ENCODE measurements at regions not wholly inside any gene's neighbourhood (a gene's known extent, or its start where the extent isn't known, plus 50 kb on each side); places are given as distances from the start of the nearest gene placed in this dataset.

- TF ChIP-seq MYC (IDR thresholded peaks at IDR 0.05; ENCODE audit: low read depth, low read length) (no peak), EZH2 (IDR thresholded peaks at IDR 0.05; ENCODE audit: borderline replicate concordance, low read depth, low read length, severe bottlenecking) (no peak), POLR2A (IDR thresholded peaks at IDR 0.05; ENCODE audit: low read depth, low read length) (no peak), FOS (IDR thresholded peaks at IDR 0.05; ENCODE audit: borderline replicate concordance, insufficient read depth, low read length) (no peak), MAX (IDR thresholded peaks at IDR 0.05; ENCODE audit: insufficient read depth, insufficient read length) (no peak), CTCF (IDR thresholded peaks at IDR 0.05; ENCODE audit: extremely low read depth in 1 of 2, insufficient read depth in 1 of 2, low read depth in 1 of 2, low read length in 2 of 2) (no peak), POLR2AphosphoS5 (IDR thresholded peaks at IDR 0.05; ENCODE audit: insufficient read depth, low read depth, low read length) (no peak), GATA2 (IDR thresholded peaks at IDR 0.05; ENCODE audit: insufficient read depth, insufficient read length, low read depth, low read length) (no peak), JUN (IDR thresholded peaks at IDR 0.05; ENCODE audit: borderline replicate concordance, insufficient read depth, insufficient read length, low read depth) (no peak)
- H3K4me1 ChIP-seq (ENCODE audit: control insufficient read depth, extremely low read depth, insufficient read depth, low read length) = peaks cover 4% of the 10 kb centered on the region
- BruUV-seq (replicated peaks) = no TSS peak
- no peaks in the 10 kb centered on the region for H3K79me2 ChIP-seq (ENCODE audit: control insufficient read depth, insufficient read depth, low read length)
- H4K20me1 ChIP-seq (replicated peaks; ENCODE audit: control insufficient read depth, extremely low read depth, insufficient read depth, low read length) = no peaks in the 10 kb centered on the region
- no peak overlapping the region for H3K4me2 ChIP-seq (ENCODE audit: insufficient read depth, low read length)
- H2AFZ ChIP-seq (ENCODE audit: low read depth, low read length) = no peak overlapping the region
- ChIA-PET POLR2A (no interaction called here), CTCF (no interaction called here)
- DNase-seq (ENCODE audit: low read depth, low spot score) (no peak), FAIRE-seq (no peak)
- no peak overlapping the region for H3K4me3 ChIP-seq (replicated peaks in 1 of 3; ENCODE audit: insufficient read depth in 1 of 3, low read depth in 1 of 3, low read length in 3 of 3)
- no peak overlapping the region for H3K27ac ChIP-seq (ENCODE audit: insufficient read depth, low read depth, low read length)
- intact Hi-C loops (cut with micrococcal nuclease) = no loop called here
- dilution Hi-C loops (cut with MboI; ENCODE audit: extremely low pct_ligation_motif_present, low sequenced_read_pairs) = no loop called here
- H3K27me3 ChIP-seq (ENCODE audit: control insufficient read depth in 2 of 2, insufficient read depth in 2 of 2, low read length in 2 of 2) = no peaks in the 10 kb centered on the region
- H3K9me1 ChIP-seq (replicated peaks; ENCODE audit: control insufficient read depth, extremely low read depth, insufficient read depth, low read length) = no peaks in the 10 kb centered on the region
- H3K36me3 ChIP-seq (ENCODE audit: control insufficient read depth in 2 of 2, extremely low read depth in 1 of 2, insufficient read depth in 2 of 2, low read length in 2 of 2) = no peaks in the 10 kb centered on the region
- no peaks in the 10 kb centered on the region for H3K9me3 ChIP-seq (replicated peaks; ENCODE audit: control insufficient read depth, insufficient read depth, low read length)
- H3K9ac ChIP-seq (replicated peaks; ENCODE audit: extremely low read depth, insufficient read depth, low read length) = no peak overlapping the region
Observed at GRCh38 chr15:39022532-39023305, 458.1 kb upstream of the RASGRP1 start.

All from endothelial cell of umbilical vein (primary cell).